AG04449 (cell line): ENCODE measurements at regions not wholly inside any gene's neighbourhood (a gene's known extent, or its start where the extent isn't known, plus 50 kb on each side); places are given as distances from the start of the nearest gene placed in this dataset.

Experiments used
- CTCF ChIA-PET: fragments of 350-600 bp; formaldehyde crosslinking; extraction: SDS; loops from one replicate; lab custom pipeline; 2021; ENCODE audit warnings: antibody characterized with exemption; lab: Yijun Ruan, JAX
- POLR2A ChIA-PET: fragments of 400-600, 350-600 bp; formaldehyde crosslinking; extraction: SDS; loops from one replicate; lab custom pipeline; 2020; ENCODE audit warnings: antibody characterized with exemption, inconsistent platforms; lab: Yijun Ruan, JAX
- DNase-seq: peaks from one replicate; pipeline ENCODE4 v3.0.0-alpha.2; 2010; ENCODE audit warnings: low read depth, low spot score
- H3K4me3 ChIP-seq: 2 replicates; pipeline ENCODE4 v1.5.1; 2011; ENCODE audit warnings: low read depth, mild to moderate bottlenecking, control low read depth, low read length
- CTCF ChIP-seq: IDR thresholded peaks from one replicate; pipeline ENCODE4 v1.5.1; 2011; ENCODE audit warnings: mild to moderate bottlenecking, moderate library complexity, low read length, control low read depth, inconsistent platforms; ENCODE audit not compliant: insufficient read depth; ENCODE audit errors: missing control alignments

DNA sequence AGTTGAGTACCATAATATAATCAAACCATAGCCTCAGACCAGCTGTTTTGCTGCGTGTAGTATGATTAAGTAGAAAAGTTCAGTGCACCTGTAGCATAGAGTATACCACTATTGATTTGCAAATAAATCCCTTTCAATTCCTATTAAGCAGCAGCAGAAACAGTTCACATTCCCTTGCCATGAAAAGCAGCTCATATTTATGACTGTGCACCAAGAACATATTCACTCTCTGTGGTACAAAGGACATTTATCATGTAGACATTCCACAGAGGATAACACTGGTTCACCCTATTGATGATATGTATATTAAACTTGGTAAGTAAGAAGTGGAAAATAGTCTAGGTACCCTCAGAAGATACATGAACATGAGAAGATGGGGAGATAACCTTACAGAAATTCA is 1689.1 kb upstream of the CDH6 start:
- ChIA-PET POLR2A (no interaction called here), CTCF (no interaction called here)
- no peak for DNase-seq
- no peak for TF ChIP-seq CTCF
- no peak overlapping the region for H3K4me3 ChIP-seq

DNA sequence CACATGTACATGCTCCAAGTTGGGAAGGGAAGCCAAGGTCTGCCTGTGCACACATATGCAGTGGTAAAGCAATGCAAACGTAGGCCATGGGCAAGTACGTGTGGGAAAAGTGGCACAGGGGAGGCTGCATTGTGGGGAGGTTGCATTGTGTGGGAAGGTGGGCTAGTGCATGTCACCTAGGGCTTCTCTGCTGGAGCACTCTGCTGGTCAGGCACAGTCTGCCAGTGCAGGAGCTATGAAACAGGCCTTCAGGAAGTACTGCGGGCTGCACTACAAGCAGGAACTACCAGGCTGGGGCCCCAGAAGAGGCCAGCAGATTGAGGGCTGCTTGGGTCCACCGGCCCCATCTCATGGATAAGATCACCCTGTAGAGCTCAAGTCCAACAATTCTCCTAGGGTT is 1694.6 kb upstream of the CDH6 start:
- no peak overlapping the region for H3K4me3 ChIP-seq
- POLR2A ChIA-PET, result no interaction called here
- DNase-seq, result no peak
- CTCF ChIA-PET, result no interaction called here
- TF ChIP-seq CTCF, result no peak

DNA sequence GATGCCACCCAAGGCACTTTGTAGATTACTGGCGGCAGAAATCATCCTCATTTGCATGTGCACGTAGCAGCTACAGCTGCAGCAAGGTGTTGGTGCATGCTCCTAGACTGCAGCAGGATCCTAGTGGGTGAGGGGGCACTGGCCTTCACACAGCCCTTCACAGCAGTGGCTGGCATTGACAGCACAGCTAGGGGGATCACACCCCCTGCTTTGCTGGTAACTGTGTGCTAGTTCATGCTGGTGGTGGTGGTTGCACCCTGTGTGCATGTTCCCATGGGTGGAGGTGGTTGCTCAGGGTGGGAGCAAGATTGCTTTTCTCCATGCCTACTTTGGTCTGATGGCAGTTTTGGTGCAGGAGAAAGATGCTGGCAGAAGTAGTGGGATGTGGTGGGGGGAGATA is 1695.1 kb upstream of the CDH6 start:
- DNase-seq, result no peak
- CTCF ChIA-PET, result no interaction called here
- POLR2A ChIA-PET, result no interaction called here
- H3K4me3 ChIP-seq, result no peak overlapping the region
- TF ChIP-seq CTCF, result no peak

- H3K4me3 ChIP-seq, result no peak overlapping the region
- CTCF ChIA-PET, result no interaction called here
- TF ChIP-seq CTCF, result no peak
- POLR2A ChIA-PET, result no interaction called here
- DNase-seq, result no peak
These were observed 1708.2 kb upstream of the CDH6 start for GRCh38 chr5:29485333-29485732.

DNA sequence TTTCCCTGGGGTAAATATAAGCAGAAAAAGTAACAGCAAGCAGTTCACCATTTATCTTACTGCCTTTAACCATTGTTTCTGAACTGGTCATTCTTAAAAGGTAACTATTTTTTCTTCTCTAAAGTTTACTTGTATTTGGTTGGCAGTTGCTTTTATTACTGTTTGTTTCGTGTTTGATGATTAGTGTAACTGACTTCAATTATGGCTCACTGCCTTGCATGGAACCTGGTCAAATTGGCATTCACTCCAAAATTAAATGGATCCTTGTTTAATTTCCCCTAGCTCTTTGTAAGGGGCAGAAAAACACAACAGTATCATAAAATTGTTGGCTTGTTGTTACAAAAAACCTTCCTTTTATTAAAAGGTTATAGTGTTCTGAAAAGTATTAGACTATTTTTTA is 1723.9 kb upstream of the CDH6 start:
- TF ChIP-seq CTCF, result no peak
- H3K4me3 ChIP-seq, result no peak overlapping the region
- no peak for DNase-seq
- ChIA-PET CTCF (no interaction called here), POLR2A (no interaction called here)

DNA sequence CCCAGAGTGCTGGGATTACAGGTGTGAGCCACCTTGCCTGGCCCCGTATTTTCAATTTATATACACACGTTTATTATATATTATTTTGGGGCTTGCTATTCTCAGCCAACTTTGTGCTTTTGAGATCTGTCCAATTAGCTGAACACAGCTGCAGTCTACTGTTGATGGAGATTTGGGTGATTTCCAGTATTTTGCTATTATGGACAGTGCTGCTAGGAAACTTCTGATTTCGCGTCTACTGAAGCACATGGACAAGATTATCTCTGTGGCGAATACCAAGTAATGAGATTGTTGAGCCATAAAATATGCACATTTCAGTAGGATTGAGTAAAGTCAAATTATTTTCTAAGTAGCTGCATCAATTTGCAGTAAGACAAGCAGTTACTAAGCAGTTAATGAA is 1731.2 kb upstream of the CDH6 start:
- ChIA-PET POLR2A (no interaction called here), CTCF (no interaction called here)
- no peak overlapping the region for H3K4me3 ChIP-seq
- no peak for DNase-seq
- no peak for TF ChIP-seq CTCF
